PC-9 (cell line): ENCODE measurements at regions not wholly inside any gene's neighbourhood (a gene's known extent, or its start where the extent isn't known, plus 50 kb on each side); places are given as distances from the start of the nearest gene placed in this dataset.

ENCODE experiments used
- EZH2 ChIP-seq: fragments of 200-600 bp; sonication (generic); IDR thresholded peaks from 2 replicates; pipeline ENCODE4 v1.8.0; 2017; ENCODE audit warnings: antibody characterized with exemption, low read depth
- TF ChIP-seq, protein P1 (sequence below): fragments of 200-600 bp; sonication (generic); conservative IDR thresholded peaks from 2 replicates; pipeline ENCODE4 v1.6.1; 2017; ENCODE audit warnings: mixed run types, antibody characterized with exemption, mild to moderate bottlenecking, moderate library complexity

DNA sequence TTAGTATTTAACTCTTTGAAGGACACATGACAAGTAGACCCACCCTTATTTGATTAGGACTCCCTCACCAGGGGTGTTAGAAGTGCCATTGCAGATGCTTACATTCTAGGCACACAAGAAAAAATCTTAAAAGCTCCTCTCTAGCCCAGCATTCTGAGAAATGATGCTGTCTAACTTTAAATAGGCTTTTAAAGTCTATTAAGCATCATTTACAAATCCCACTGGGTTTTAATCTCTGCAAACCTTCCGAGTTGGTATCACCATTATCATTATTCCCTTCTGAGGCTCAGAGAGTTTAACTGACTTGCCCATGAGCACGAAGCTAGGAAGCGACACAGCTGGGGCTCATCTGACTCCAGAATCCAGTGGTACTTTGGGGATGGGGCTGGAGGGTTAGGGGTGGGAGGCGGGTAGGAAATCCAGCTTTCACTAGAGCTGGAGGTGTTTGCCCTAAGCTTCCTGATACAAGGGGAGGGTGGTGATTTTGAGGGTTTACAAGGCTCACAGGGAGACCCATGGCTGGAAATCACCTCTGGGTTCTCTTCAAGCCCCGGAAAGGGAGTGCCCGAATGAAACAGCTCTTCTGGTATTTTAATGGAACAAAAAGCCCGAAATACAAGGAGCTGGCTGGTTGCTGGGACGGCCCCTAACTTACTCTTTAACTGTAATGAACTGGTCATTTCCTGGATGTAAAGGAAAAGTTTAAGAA lies 109.2 kb upstream of the FUT8 start:
- TF ChIP-seq EZH2: no peak
- TF ChIP-seq, protein P1, sequence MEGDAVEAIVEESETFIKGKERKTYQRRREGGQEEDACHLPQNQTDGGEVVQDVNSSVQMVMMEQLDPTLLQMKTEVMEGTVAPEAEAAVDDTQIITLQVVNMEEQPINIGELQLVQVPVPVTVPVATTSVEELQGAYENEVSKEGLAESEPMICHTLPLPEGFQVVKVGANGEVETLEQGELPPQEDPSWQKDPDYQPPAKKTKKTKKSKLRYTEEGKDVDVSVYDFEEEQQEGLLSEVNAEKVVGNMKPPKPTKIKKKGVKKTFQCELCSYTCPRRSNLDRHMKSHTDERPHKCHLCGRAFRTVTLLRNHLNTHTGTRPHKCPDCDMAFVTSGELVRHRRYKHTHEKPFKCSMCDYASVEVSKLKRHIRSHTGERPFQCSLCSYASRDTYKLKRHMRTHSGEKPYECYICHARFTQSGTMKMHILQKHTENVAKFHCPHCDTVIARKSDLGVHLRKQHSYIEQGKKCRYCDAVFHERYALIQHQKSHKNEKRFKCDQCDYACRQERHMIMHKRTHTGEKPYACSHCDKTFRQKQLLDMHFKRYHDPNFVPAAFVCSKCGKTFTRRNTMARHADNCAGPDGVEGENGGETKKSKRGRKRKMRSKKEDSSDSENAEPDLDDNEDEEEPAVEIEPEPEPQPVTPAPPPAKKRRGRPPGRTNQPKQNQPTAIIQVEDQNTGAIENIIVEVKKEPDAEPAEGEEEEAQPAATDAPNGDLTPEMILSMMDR: no peak
